GM23338 (cell line): ENCODE measurements at regions not wholly inside any gene's neighbourhood (a gene's known extent, or its start where the extent isn't known, plus 50 kb on each side); places are given as distances from the start of the nearest gene placed in this dataset.

Source experiments
- EZH2 ChIP-seq: fragments of 200-600 bp; sonication (generic); IDR thresholded peaks from one replicate; pipeline ENCODE4 v1.8.0; 2017; ENCODE audit warnings: antibody characterized with exemption, mild to moderate bottlenecking, low read depth; ENCODE audit not compliant: unreplicated experiment
- EZH2phosphoT487 ChIP-seq: fragments of 200-600 bp; sonication (generic); IDR thresholded peaks from one replicate; pipeline ENCODE4 v1.8.1; 2018; ENCODE audit warnings: antibody characterized with exemption; ENCODE audit not compliant: unreplicated experiment
- ZNF114 ChIP-seq: fragments of 250-450 bp; sonication (Bioruptor Pico); IDR thresholded peaks from 2 replicates; pipeline ENCODE4 v1.5.0; 2020; ENCODE audit warnings: mild to moderate bottlenecking, moderate library complexity
- TF ChIP-seq, protein P1 (sequence below), 2 experiments: fragments of 200-600 bp in 1 of 2; sonication (generic) in 1 of 2; conservative IDR thresholded peaks; 2 replicates each; pipeline versions ENCODE4 v1.5.1 to v1.6.1; 2016 to 2017; ENCODE audit warnings: antibody characterized with exemption in 2 of 2, low read depth in 2 of 2, mild to moderate bottlenecking in 2 of 2, moderate library complexity in 1 of 2
- TF ChIP-seq, protein P2 (sequence below): IDR thresholded peaks from one replicate; pipeline ENCODE4 v1.6.1; 2018; ENCODE audit warnings: antibody characterized with exemption; ENCODE audit not compliant: unreplicated experiment

DNA sequence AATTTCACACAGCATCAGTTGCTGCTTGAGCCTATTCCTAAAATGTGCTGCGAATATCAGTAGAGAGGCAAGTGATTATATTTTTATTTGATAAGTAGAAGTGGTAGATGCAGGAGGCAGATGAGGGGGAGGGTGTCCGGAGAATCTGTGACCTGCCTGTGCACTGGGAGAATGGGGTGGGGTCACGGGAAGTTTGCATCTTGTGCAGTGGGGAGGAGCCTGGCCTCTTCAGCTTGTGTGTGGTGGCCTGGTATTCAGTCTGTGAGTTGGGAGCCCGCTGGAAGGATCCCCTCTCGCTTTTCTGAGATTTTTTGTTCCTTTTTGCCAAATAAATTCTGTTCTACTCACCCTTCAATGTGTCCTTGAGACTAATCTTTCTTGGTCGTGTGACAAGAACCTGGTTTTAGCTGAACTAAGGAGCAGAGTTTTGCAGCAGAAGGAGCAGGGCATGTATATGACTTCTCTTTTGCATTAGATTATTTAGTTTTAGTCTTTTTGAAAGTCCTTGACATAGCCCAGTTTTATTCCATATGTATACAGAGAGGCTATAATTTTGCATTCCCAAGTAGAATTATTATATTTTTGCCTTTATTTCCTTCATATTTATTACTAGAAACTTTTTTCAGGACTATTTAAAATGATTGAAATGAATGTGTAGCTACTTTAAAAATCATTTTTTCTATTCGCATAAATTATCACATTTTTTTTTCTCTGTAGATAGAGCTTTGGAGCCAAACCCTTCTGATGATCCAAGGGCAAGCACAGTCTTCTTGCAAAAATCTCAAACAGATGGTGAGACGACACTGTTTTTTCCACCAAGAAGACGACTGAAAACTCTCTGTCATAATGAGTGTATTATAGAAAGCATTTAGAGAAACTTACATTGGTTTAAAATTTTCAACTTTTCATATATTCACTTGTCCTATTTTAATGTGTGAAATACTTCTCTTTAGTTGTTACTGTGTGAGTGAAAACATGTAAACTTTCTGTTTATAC lies 1257.2 kb downstream of the UQCRFS1 start:
- TF ChIP-seq, protein P1, sequence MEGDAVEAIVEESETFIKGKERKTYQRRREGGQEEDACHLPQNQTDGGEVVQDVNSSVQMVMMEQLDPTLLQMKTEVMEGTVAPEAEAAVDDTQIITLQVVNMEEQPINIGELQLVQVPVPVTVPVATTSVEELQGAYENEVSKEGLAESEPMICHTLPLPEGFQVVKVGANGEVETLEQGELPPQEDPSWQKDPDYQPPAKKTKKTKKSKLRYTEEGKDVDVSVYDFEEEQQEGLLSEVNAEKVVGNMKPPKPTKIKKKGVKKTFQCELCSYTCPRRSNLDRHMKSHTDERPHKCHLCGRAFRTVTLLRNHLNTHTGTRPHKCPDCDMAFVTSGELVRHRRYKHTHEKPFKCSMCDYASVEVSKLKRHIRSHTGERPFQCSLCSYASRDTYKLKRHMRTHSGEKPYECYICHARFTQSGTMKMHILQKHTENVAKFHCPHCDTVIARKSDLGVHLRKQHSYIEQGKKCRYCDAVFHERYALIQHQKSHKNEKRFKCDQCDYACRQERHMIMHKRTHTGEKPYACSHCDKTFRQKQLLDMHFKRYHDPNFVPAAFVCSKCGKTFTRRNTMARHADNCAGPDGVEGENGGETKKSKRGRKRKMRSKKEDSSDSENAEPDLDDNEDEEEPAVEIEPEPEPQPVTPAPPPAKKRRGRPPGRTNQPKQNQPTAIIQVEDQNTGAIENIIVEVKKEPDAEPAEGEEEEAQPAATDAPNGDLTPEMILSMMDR (conservative IDR thresholded peaks at IDR 0.05; ENCODE audit: low read depth in 2 of 2): no peak
- no peak for TF ChIP-seq ZNF114 (CRISPR knock-in tag)
- TF ChIP-seq EZH2phosphoT487: no peak
- TF ChIP-seq, protein P2, sequence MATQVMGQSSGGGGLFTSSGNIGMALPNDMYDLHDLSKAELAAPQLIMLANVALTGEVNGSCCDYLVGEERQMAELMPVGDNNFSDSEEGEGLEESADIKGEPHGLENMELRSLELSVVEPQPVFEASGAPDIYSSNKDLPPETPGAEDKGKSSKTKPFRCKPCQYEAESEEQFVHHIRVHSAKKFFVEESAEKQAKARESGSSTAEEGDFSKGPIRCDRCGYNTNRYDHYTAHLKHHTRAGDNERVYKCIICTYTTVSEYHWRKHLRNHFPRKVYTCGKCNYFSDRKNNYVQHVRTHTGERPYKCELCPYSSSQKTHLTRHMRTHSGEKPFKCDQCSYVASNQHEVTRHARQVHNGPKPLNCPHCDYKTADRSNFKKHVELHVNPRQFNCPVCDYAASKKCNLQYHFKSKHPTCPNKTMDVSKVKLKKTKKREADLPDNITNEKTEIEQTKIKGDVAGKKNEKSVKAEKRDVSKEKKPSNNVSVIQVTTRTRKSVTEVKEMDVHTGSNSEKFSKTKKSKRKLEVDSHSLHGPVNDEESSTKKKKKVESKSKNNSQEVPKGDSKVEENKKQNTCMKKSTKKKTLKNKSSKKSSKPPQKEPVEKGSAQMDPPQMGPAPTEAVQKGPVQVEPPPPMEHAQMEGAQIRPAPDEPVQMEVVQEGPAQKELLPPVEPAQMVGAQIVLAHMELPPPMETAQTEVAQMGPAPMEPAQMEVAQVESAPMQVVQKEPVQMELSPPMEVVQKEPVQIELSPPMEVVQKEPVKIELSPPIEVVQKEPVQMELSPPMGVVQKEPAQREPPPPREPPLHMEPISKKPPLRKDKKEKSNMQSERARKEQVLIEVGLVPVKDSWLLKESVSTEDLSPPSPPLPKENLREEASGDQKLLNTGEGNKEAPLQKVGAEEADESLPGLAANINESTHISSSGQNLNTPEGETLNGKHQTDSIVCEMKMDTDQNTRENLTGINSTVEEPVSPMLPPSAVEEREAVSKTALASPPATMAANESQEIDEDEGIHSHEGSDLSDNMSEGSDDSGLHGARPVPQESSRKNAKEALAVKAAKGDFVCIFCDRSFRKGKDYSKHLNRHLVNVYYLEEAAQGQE: no peak
- no peak for TF ChIP-seq EZH2
